ENCODE measurements at regions not wholly inside any gene's neighbourhood (a gene's known extent, or its start where the extent isn't known, plus 50 kb on each side); places are given as distances from the start of the nearest gene placed in this dataset.

GRCh38 chr20:50282592-50283241 lies 92.1 kb downstream of the CEBPB start:
- H3K27me3 ChIP-seq (ENCODE audit: insufficient read depth, low read length) = no peaks in the 10 kb centered on the region; the same call in 1 of the 2 replicates
- no peak overlapping the region for H3K4me3 ChIP-seq (ENCODE audit: low read depth, low read length, poor library complexity, severe bottlenecking)
- H3K27ac ChIP-seq (ENCODE audit: low read depth, low read length, poor library complexity, severe bottlenecking) = no peak overlapping the region
- no peak overlapping the region for H3K9ac ChIP-seq (ENCODE audit: low read length)
- no peaks in the 10 kb centered on the region for H3K79me2 ChIP-seq (ENCODE audit: insufficient read depth, low read length)
- no peak for TF ChIP-seq EZH2 (IDR thresholded peaks at IDR 0.05; ENCODE audit: borderline replicate concordance, low read length)
- TF ChIP-seq, protein P1, sequence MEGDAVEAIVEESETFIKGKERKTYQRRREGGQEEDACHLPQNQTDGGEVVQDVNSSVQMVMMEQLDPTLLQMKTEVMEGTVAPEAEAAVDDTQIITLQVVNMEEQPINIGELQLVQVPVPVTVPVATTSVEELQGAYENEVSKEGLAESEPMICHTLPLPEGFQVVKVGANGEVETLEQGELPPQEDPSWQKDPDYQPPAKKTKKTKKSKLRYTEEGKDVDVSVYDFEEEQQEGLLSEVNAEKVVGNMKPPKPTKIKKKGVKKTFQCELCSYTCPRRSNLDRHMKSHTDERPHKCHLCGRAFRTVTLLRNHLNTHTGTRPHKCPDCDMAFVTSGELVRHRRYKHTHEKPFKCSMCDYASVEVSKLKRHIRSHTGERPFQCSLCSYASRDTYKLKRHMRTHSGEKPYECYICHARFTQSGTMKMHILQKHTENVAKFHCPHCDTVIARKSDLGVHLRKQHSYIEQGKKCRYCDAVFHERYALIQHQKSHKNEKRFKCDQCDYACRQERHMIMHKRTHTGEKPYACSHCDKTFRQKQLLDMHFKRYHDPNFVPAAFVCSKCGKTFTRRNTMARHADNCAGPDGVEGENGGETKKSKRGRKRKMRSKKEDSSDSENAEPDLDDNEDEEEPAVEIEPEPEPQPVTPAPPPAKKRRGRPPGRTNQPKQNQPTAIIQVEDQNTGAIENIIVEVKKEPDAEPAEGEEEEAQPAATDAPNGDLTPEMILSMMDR (IDR thresholded peaks at IDR 0.05; ENCODE audit: low read length) = no peak
- no peaks in the 10 kb centered on the region for H3K9me2 ChIP-seq (ENCODE audit: low read depth, low read length)
- no peaks in the 10 kb centered on the region for H3K36me3 ChIP-seq (ENCODE audit: insufficient read depth, low read length)
- H3F3A ChIP-seq (ENCODE audit: insufficient read depth, low read length) = no peaks in the 10 kb centered on the region
- peaks cover 22% of the 10 kb centered on the region for H3K4me1 ChIP-seq (ENCODE audit: insufficient read depth, low read length, severe bottlenecking)
- H2AFZ ChIP-seq (ENCODE audit: low read length) = no peak overlapping the region
- H3K4me2 ChIP-seq (ENCODE audit: low read length) = no peak overlapping the region
- H3K9me3 ChIP-seq (ENCODE audit: low read length) = no peaks in the 10 kb centered on the region
- H4K20me1 ChIP-seq (ENCODE audit: insufficient read depth, low read length) = no peaks in the 10 kb centered on the region

GRCh38 chr20:50283370-50283769 lies 92.7 kb downstream of the CEBPB start:
- no peaks in the 10 kb centered on the region for H4K20me1 ChIP-seq (ENCODE audit: insufficient read depth, low read length)
- no peak overlapping the region for H3K4me2 ChIP-seq (ENCODE audit: low read length)
- no peaks in the 10 kb centered on the region for H3F3A ChIP-seq (ENCODE audit: insufficient read depth, low read length)
- H3K9ac ChIP-seq (ENCODE audit: low read length) = no peak overlapping the region
- H3K36me3 ChIP-seq (ENCODE audit: insufficient read depth, low read length) = no peaks in the 10 kb centered on the region
- H3K79me2 ChIP-seq (ENCODE audit: insufficient read depth, low read length) = no peaks in the 10 kb centered on the region
- TF ChIP-seq EZH2 (IDR thresholded peaks at IDR 0.05; ENCODE audit: borderline replicate concordance, low read length) = no peak
- TF ChIP-seq, protein P1 (IDR thresholded peaks at IDR 0.05; ENCODE audit: low read length) = no peak
- no peaks in the 10 kb centered on the region for H3K9me2 ChIP-seq (ENCODE audit: low read depth, low read length)
- H3K4me1 ChIP-seq (ENCODE audit: insufficient read depth, low read length, severe bottlenecking) = peaks cover 22% of the 10 kb centered on the region
- H3K27me3 ChIP-seq (ENCODE audit: insufficient read depth, low read length) = no peaks in the 10 kb centered on the region
- no peak overlapping the region for H3K4me3 ChIP-seq (ENCODE audit: low read depth, low read length, poor library complexity, severe bottlenecking)
- no peak overlapping the region for H2AFZ ChIP-seq (ENCODE audit: low read length)
- H3K9me3 ChIP-seq (ENCODE audit: low read length) = no peaks in the 10 kb centered on the region
- no peak overlapping the region for H3K27ac ChIP-seq (ENCODE audit: low read depth, low read length, poor library complexity, severe bottlenecking)

- H4K20me1 ChIP-seq (ENCODE audit: insufficient read depth, low read length) = no peaks in the 10 kb centered on the region
- no peak overlapping the region for H3K4me2 ChIP-seq (ENCODE audit: low read length)
- H2AFZ ChIP-seq (ENCODE audit: low read length) = no peak overlapping the region
- no peaks in the 10 kb centered on the region for H3K79me2 ChIP-seq (ENCODE audit: insufficient read depth, low read length)
- H3F3A ChIP-seq (ENCODE audit: insufficient read depth, low read length) = no peaks in the 10 kb centered on the region
- peaks cover 22% of the 10 kb centered on the region for H3K4me1 ChIP-seq (ENCODE audit: insufficient read depth, low read length, severe bottlenecking)
- no peaks in the 10 kb centered on the region for H3K36me3 ChIP-seq (ENCODE audit: insufficient read depth, low read length)
- no peaks in the 10 kb centered on the region for H3K9me3 ChIP-seq (ENCODE audit: low read length)
- no peak overlapping the region for H3K27ac ChIP-seq (ENCODE audit: low read depth, low read length, poor library complexity, severe bottlenecking)
- no peak overlapping the region for H3K9ac ChIP-seq (ENCODE audit: low read length)
- no peaks in the 10 kb centered on the region for H3K9me2 ChIP-seq (ENCODE audit: low read depth, low read length)
- H3K4me3 ChIP-seq (ENCODE audit: low read depth, low read length, poor library complexity, severe bottlenecking) = no peak overlapping the region
- H3K27me3 ChIP-seq (ENCODE audit: insufficient read depth, low read length) = no peaks in the 10 kb centered on the region
- no peak for TF ChIP-seq EZH2 (IDR thresholded peaks at IDR 0.05; ENCODE audit: borderline replicate concordance, low read length)
- TF ChIP-seq, protein P1 (IDR thresholded peaks at IDR 0.05; ENCODE audit: low read length) = no peak
Observed at GRCh38 chr20:50283922-50284810, 93.5 kb downstream of the CEBPB start.
